HS-5 (cell line): ENCODE measurements at regions not wholly inside any gene's neighbourhood (a gene's known extent, or its start where the extent isn't known, plus 50 kb on each side); places are given as distances from the start of the nearest gene placed in this dataset.

Source experiments
- DNase-seq: peaks from one replicate; pipeline ENCODE4 v3.0.0-alpha.2; 2012; ENCODE audit warnings: low read depth

- no peak for DNase-seq
Measured at GRCh38 chr18:26741758-26742157, 123.7 kb downstream of the AQP4 start.

- no peak for DNase-seq
Measured at GRCh38 chr18:26741048-26741447, 124.5 kb downstream of the AQP4 start.

- no peak for DNase-seq
Measured at GRCh38 chr18:26740396-26740795, 125.1 kb downstream of the AQP4 start.

GRCh38 chr18:26738706-26739105 is 126.8 kb downstream of the AQP4 start:
- no peak for DNase-seq

GRCh38 chr18:26736301-26736700 is 129.2 kb downstream of the AQP4 start:
- no peak for DNase-seq

GRCh38 chr18:26734760-26735159 is 130.7 kb downstream of the AQP4 start:
- DNase-seq = no peak

- DNase-seq = no peak
Measured at GRCh38 chr18:26729449-26729848, 136.1 kb downstream of the AQP4 start.

- no peak for DNase-seq
Measured at GRCh38 chr18:26729008-26729407, 136.5 kb downstream of the AQP4 start.

- no peak for DNase-seq
Measured at GRCh38 chr18:26723981-26724380, 141.5 kb downstream of the AQP4 start.

- DNase-seq = no peak
Measured at GRCh38 chr18:26722565-26722931, 143.0 kb downstream of the AQP4 start.

GRCh38 chr18:26721854-26722564 is 143.5 kb downstream of the AQP4 start:
- DNase-seq = no peak

- DNase-seq = no peak
Measured at GRCh38 chr18:26719896-26720295, 145.6 kb downstream of the AQP4 start.

- DNase-seq = no peak
Measured at GRCh38 chr18:26717123-26717719, 148.3 kb downstream of the AQP4 start.

GRCh38 chr18:26714739-26715138 is 150.8 kb downstream of the AQP4 start:
- no peak for DNase-seq

- DNase-seq = no peak
Measured at GRCh38 chr18:26711756-26712155, 153.8 kb downstream of the AQP4 start.

GRCh38 chr18:26710470-26711096 is 154.9 kb downstream of the AQP4 start:
- DNase-seq = no peak

GRCh38 chr18:26709897-26710296 is 155.6 kb downstream of the AQP4 start:
- DNase-seq = no peak

- DNase-seq = no peak
Measured at GRCh38 chr18:26708806-26709716, 156.4 kb downstream of the AQP4 start.

- DNase-seq = no peak
Measured at GRCh38 chr18:26706911-26707351, 158.6 kb downstream of the AQP4 start.

GRCh38 chr18:26705757-26706156 is 157.4 kb upstream of the KCTD1 start:
- DNase-seq = no peak

GRCh38 chr18:26703170-26703930 is 155.0 kb upstream of the KCTD1 start:
- no peak for DNase-seq

- DNase-seq = no peak
Measured at GRCh38 chr18:26702086-26702485, 153.7 kb upstream of the KCTD1 start.
